Tibial artery (tissue), 4 donors: ENCODE measurements at regions not wholly inside any gene's neighbourhood (a gene's known extent, or its start where the extent isn't known, plus 50 kb on each side); places are given as distances from the start of the nearest gene placed in this dataset.

Source experiments
- DNase-seq, 2 donors: peaks; one replicate each; pipeline ENCODE4 v3.0.0-alpha.2; 2019
- H3K27ac ChIP-seq, 2 donors: fragments of 200-600 bp; sonication (generic) in 1 of 2; 1 replicate in 1 of 2; 2 replicates in 1 of 2; pipeline ENCODE4 v1.5.1; 2018 to 2019; ENCODE audit warnings: mild to moderate bottlenecking in 1 of 2
- H3K27me3 ChIP-seq, 2 donors: fragments of 200-600 bp; sonication (generic) in 1 of 2; one replicate each; pipeline versions ENCODE4 v1.5.1 to v1.6.0; 2016 to 2019
- H3K36me3 ChIP-seq, 3 donors: fragments of 200-600 bp; sonication (generic) in 2 of 3; one replicate each; pipeline ENCODE4 v1.5.1; 2016 to 2019; ENCODE audit warnings: mild to moderate bottlenecking in 2 of 3
- H3K4me1 ChIP-seq, 4 donors: fragments of 200-600 bp; sonication (generic) in 2 of 4; 1 replicate in 3 of 4; 2 replicates in 1 of 4; pipeline ENCODE4 v1.5.1; 2016 to 2019
- H3K4me3 ChIP-seq, 2 donors: fragments of 200-600 bp; sonication (generic) in 1 of 2; 1 replicate in 1 of 2; 2 replicates in 1 of 2; pipeline ENCODE4 v1.5.1; 2018 to 2019; ENCODE audit warnings: mild to moderate bottlenecking in 2 of 2
- H3K9me3 ChIP-seq, 3 donors: fragments of 200-600 bp; sonication (generic) in 1 of 3; one replicate each; pipeline ENCODE4 v1.5.1; 2016 to 2019
- CTCF ChIP-seq, 2 experiments: fragments of 200-600 bp in 1 of 2; fragments of 450-650 bp in 1 of 2; IDR thresholded peaks; one replicate each; pipeline ENCODE4 v1.5.1; 2017 to 2019; ENCODE audit warnings: antibody characterized with exemption in 2 of 2, mild to moderate bottlenecking in 1 of 2, moderate library complexity in 1 of 2
- intact Hi-C: fragments of 100-400 bp; cut with DNase I; formaldehyde crosslinking; loops from one replicate; pipeline ENCODE4 v1.15.0; 2023; ENCODE audit warnings: low total_unique reads

GRCh38 chr16:79272141-79272577, 328.4 kb downstream of the MAF start:
- Histone ChIP-seq H3K36me3 (no peaks in the 10 kb centered on the region), H3K27me3 (no peaks in the 10 kb centered on the region), H3K4me1 (no peaks in the 10 kb centered on the region), H3K4me3 (no peak overlapping the region), H3K27ac (no peak overlapping the region), H3K9me3 (no peaks in the 10 kb centered on the region)
- TF ChIP-seq CTCF (IDR thresholded peaks at IDR 0.05): no peak
- DNase-seq: no peak
- intact Hi-C loops: no loop called here

- no peaks in the 10 kb centered on the region for H3K9me3 ChIP-seq
- H3K27ac ChIP-seq: no peak overlapping the region
- no peak for DNase-seq
- H3K27me3 ChIP-seq: no peaks in the 10 kb centered on the region
- no peak overlapping the region for H3K4me3 ChIP-seq
- no peaks in the 10 kb centered on the region for H3K36me3 ChIP-seq
- TF ChIP-seq CTCF (IDR thresholded peaks at IDR 0.05): no peak
- intact Hi-C loops: no loop called here
- no peaks in the 10 kb centered on the region for H3K4me1 ChIP-seq
These were observed 329.0 kb downstream of the MAF start for GRCh38 chr16:79271583-79271982.

- DNase-seq: no peak
- Histone ChIP-seq H3K27ac (no peak overlapping the region), H3K9me3 (no peaks in the 10 kb centered on the region), H3K4me1 (no peaks in the 10 kb centered on the region), H3K27me3 (no peaks in the 10 kb centered on the region), H3K36me3 (no peaks in the 10 kb centered on the region), H3K4me3 (no peak overlapping the region)
- no peak for TF ChIP-seq CTCF (IDR thresholded peaks at IDR 0.05)
- intact Hi-C loops: no loop called here
These were observed 330.5 kb downstream of the MAF start for GRCh38 chr16:79270011-79270410.

- Histone ChIP-seq H3K36me3 (no peaks in the 10 kb centered on the region), H3K27ac (no peak overlapping the region), H3K27me3 (no peaks in the 10 kb centered on the region), H3K4me3 (no peak overlapping the region), H3K9me3 (no peaks in the 10 kb centered on the region), H3K4me1 (no peaks in the 10 kb centered on the region)
- no peak for TF ChIP-seq CTCF (IDR thresholded peaks at IDR 0.05)
- DNase-seq: no peak
- intact Hi-C loops: no loop called here
These were observed 331.2 kb downstream of the MAF start for GRCh38 chr16:79269211-79269863.

GRCh38 chr16:79267781-79268180, 332.8 kb downstream of the MAF start:
- Histone ChIP-seq H3K9me3 (no peaks in the 10 kb centered on the region), H3K27ac (no peak overlapping the region), H3K27me3 (no peaks in the 10 kb centered on the region), H3K36me3 (no peaks in the 10 kb centered on the region), H3K4me1 (no peaks in the 10 kb centered on the region), H3K4me3 (no peak overlapping the region)
- intact Hi-C loops: no loop called here
- TF ChIP-seq CTCF (IDR thresholded peaks at IDR 0.05): no peak
- no peak for DNase-seq

- no peak for DNase-seq
These were observed 333.4 kb downstream of the MAF start for GRCh38 chr16:79267146-79267545.

More at GRCh38 chr16:79267146-79267545, 333.4 kb downstream of the MAF start:
- no peaks in the 10 kb centered on the region for H3K9me3 ChIP-seq
- H3K27ac ChIP-seq: no peak overlapping the region
- intact Hi-C loops: no loop called here
- H3K4me1 ChIP-seq: peaks cover 0 to 6% (median 2%) of the 10 kb centered on the region in 4 donors
- TF ChIP-seq CTCF (IDR thresholded peaks at IDR 0.05): no peak
- no peak overlapping the region for H3K4me3 ChIP-seq
- H3K36me3 ChIP-seq: no peaks in the 10 kb centered on the region
- no peaks in the 10 kb centered on the region for H3K27me3 ChIP-seq
